Inflammatory macrophage treated with lipopolysaccharide for 1 hour (primary cell): ENCODE measurements at regions not wholly inside any gene's neighbourhood (a gene's known extent, or its start where the extent isn't known, plus 50 kb on each side); places are given as distances from the start of the nearest gene placed in this dataset.

ENCODE experiments used
- DNase-seq, 2 donors: peaks; one replicate each; pipeline ENCODE4 v3.0.0-alpha.2; 2020 to 2022

- DNase-seq: no peak
Observed at GRCh38 chr10:62718585-62718984, 85.9 kb upstream of the ADO start.

- DNase-seq: peak; percentile 42 to 70
Observed at GRCh38 chr10:62719061-62719460, 85.5 kb upstream of the ADO start.

- no peak for DNase-seq
Observed at GRCh38 chr10:62721687-62722086, 82.8 kb upstream of the ADO start.

GRCh38 chr10:62723375-62723774, 81.1 kb upstream of the ADO start:
- DNase-seq: no peak

GRCh38 chr10:62724465-62724864, 80.1 kb upstream of the ADO start:
- no peak for DNase-seq

- no peak for DNase-seq
Observed at GRCh38 chr10:62726142-62726541, 78.4 kb upstream of the ADO start.

GRCh38 chr10:62726638-62727037, 77.9 kb upstream of the ADO start:
- no peak for DNase-seq

- no peak for DNase-seq
Observed at GRCh38 chr10:62727934-62728333, 76.6 kb upstream of the ADO start.

GRCh38 chr10:62728479-62728878, 76.0 kb upstream of the ADO start:
- DNase-seq: peak; percentile 82 to 87

- DNase-seq: peak; percentile 48 to 75
Observed at GRCh38 chr10:62732841-62733653, 71.5 kb upstream of the ADO start.

GRCh38 chr10:62733654-62734293, 70.7 kb upstream of the ADO start:
- DNase-seq: peak; percentile 34 to 82

GRCh38 chr10:62734781-62735463, 69.6 kb upstream of the ADO start:
- DNase-seq: no peak

GRCh38 chr10:62735464-62736167, 68.9 kb upstream of the ADO start:
- peak; percentile 92 to 93 for DNase-seq

- no peak for DNase-seq
Observed at GRCh38 chr10:62736168-62736546, 68.4 kb upstream of the ADO start.

GRCh38 chr10:62738916-62739315, 65.6 kb upstream of the ADO start:
- peak in 1 of 2 donors; percentile 61 for DNase-seq

- DNase-seq: no peak
Observed at GRCh38 chr10:62740885-62741745, 63.4 kb upstream of the ADO start.

- DNase-seq: no peak
Observed at GRCh38 chr10:62741996-62742395, 62.5 kb upstream of the ADO start.

- peak; percentile 93 to 96 for DNase-seq
Observed at GRCh38 chr10:62742536-62743061, 61.9 kb upstream of the ADO start.

- peak; percentile 67 to 92 for DNase-seq
Observed at GRCh38 chr10:62744136-62744535, 60.4 kb upstream of the ADO start.

- DNase-seq: peak; percentile 80 to 86
Observed at GRCh38 chr10:62745581-62745980, 58.9 kb upstream of the ADO start.

GRCh38 chr10:62746951-62747729, 57.4 kb upstream of the ADO start:
- DNase-seq: no peak
